PC-3 (cell line): ENCODE measurements at regions not wholly inside any gene's neighbourhood (a gene's known extent, or its start where the extent isn't known, plus 50 kb on each side); places are given as distances from the start of the nearest gene placed in this dataset.

Experiments
- EZH2 ChIP-seq: fragments of 300-600 bp; sonication (generic); IDR thresholded peaks from one replicate; pipeline ENCODE4 v1.6.1; 2017; ENCODE audit warnings: antibody characterized with exemption, mild to moderate bottlenecking, low read length; ENCODE audit not compliant: unreplicated experiment
- EZH2phosphoT487 ChIP-seq: fragments of 300-600 bp; sonication (generic); IDR thresholded peaks from 2 replicates; pipeline ENCODE4 v1.6.1; 2018; ENCODE audit warnings: mild to moderate bottlenecking, antibody characterized with exemption, low read length, borderline replicate concordance
- TF ChIP-seq, protein P1 (sequence below): fragments of 300-600 bp; sonication (generic); conservative IDR thresholded peaks from 2 replicates; pipeline ENCODE4 v1.5.1; 2017; ENCODE audit warnings: antibody characterized with exemption, low read depth, mild to moderate bottlenecking, low read length

DNA sequence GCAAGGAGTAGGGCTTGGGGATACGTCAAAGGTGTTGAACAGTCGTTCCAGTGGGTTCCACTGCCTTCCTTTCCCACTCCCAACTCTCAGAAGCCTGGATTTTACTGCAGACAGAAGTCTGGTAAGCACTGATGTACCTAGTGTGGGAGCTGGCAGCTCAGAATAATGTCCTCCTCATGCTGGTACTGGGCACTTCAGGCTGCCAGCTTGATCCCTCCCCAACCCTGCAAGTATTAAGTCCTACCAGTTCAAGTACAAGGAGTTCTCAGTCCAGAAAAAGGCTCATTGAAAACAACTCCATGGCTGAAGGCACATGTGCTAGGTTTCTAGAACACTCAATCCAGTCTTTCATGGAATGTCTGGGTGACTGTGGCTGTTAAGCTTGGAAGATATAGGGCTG lies 304.3 kb downstream of the NUAK1 start:
- TF ChIP-seq, protein P1, sequence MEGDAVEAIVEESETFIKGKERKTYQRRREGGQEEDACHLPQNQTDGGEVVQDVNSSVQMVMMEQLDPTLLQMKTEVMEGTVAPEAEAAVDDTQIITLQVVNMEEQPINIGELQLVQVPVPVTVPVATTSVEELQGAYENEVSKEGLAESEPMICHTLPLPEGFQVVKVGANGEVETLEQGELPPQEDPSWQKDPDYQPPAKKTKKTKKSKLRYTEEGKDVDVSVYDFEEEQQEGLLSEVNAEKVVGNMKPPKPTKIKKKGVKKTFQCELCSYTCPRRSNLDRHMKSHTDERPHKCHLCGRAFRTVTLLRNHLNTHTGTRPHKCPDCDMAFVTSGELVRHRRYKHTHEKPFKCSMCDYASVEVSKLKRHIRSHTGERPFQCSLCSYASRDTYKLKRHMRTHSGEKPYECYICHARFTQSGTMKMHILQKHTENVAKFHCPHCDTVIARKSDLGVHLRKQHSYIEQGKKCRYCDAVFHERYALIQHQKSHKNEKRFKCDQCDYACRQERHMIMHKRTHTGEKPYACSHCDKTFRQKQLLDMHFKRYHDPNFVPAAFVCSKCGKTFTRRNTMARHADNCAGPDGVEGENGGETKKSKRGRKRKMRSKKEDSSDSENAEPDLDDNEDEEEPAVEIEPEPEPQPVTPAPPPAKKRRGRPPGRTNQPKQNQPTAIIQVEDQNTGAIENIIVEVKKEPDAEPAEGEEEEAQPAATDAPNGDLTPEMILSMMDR = no peak
- TF ChIP-seq EZH2 = no peak
- TF ChIP-seq EZH2phosphoT487 = no peak
